GM12878 (cell line): ENCODE measurements at regions not wholly inside any gene's neighbourhood (a gene's known extent, or its start where the extent isn't known, plus 50 kb on each side); places are given as distances from the start of the nearest gene placed in this dataset.

Experiments
- ATAC-seq: fragments of 200-7000 bp; cut with Tn5 transposase; 3 replicates; pipeline ENCODE4 v1.9.1; 2020; ENCODE audit warnings: mild to moderate bottlenecking, moderate library complexity
- BruUV-seq: library from RNA; stranded (reverse); fragments of 400-500 nt; replicated peaks from 2 replicates; lab custom pipeline; 2021; lab: Mats Ljungman, UMichigan
- CTCF ChIA-PET: fragments of 300-600 bp; sonication (Branson Sonifier 250); formaldehyde crosslinking; extraction: SDS; loops from one replicate; lab custom pipeline; 2021; ENCODE audit warnings: inconsistent platforms; lab: Yijun Ruan, JAX
- POLR2A ChIA-PET: fragments of 350-600 bp; formaldehyde crosslinking; extraction: SDS; loops from one replicate; lab custom pipeline; 2021; ENCODE audit warnings: inconsistent platforms; lab: Charles Lee
- RAD21 ChIA-PET: fragments of 300-600 bp; sonication (Branson Sonifier 250); formaldehyde crosslinking; loops from one replicate; lab custom pipeline; 2023; ENCODE audit warnings: antibody characterized with exemption; ENCODE audit not compliant: unreplicated experiment; lab: Charles Lee
- SMC1A ChIA-PET: fragments of 300-600 bp; sonication (Branson Sonifier 250); formaldehyde crosslinking; loops from one replicate; lab custom pipeline; 2023; ENCODE audit not compliant: unreplicated experiment, uncharacterized antibody; lab: Charles Lee
- DNase-seq: peaks from one replicate; pipeline ENCODE4 v3.0.0-alpha.2; 2011; ENCODE audit warnings: low read depth, low spot score
- FAIRE-seq: peaks from 3 replicates; lab custom pipeline; 2011; peaks lifted over from hg19 to GRCh38; lab: Jason Lieb, UNC
- H2AFZ ChIP-seq: 2 replicates; pipeline ENCODE4 v1.6.0; 2011; ENCODE audit warnings: low read depth, low read length, control low read depth; ENCODE audit not compliant: control insufficient read depth
- H3K27ac ChIP-seq: 2 replicates; pipeline ENCODE4 v1.5.1; 2011; ENCODE audit warnings: control low read depth; ENCODE audit not compliant: control insufficient read depth, insufficient read depth
- H3K27me3 ChIP-seq, 2 experiments: replicated peaks in 1 of 2; 2 replicates each; pipeline versions ENCODE4 v1.6.0 to v1.6.1; 2011; ENCODE audit warnings: low read length in 1 of 2; ENCODE audit not compliant: control insufficient read depth in 2 of 2, insufficient read depth in 2 of 2
- H3K36me3 ChIP-seq, 2 experiments: 2 replicates each; pipeline ENCODE4 v1.5.1; 2011; ENCODE audit warnings: low read length in 1 of 2; ENCODE audit not compliant: control insufficient read depth in 2 of 2, insufficient read depth in 2 of 2
- H3K4me1 ChIP-seq: 2 replicates; pipeline ENCODE4 v1.6.1; 2011; ENCODE audit warnings: mild to moderate bottlenecking, low read length, moderate library complexity, mixed read lengths; ENCODE audit not compliant: control insufficient read depth, insufficient read depth
- H3K4me2 ChIP-seq: 2 replicates; pipeline ENCODE4 v1.6.0; 2011; ENCODE audit warnings: control low read depth; ENCODE audit not compliant: control insufficient read depth, insufficient read depth
- H3K4me3 ChIP-seq: fragments of 200-600 bp; sonication (generic); 2 replicates; pipeline ENCODE4 v1.5.1; 2016
- H3K79me2 ChIP-seq: 2 replicates; pipeline ENCODE4 v1.6.0; 2011; ENCODE audit warnings: low read length; ENCODE audit not compliant: control insufficient read depth, insufficient read depth
- H3K9ac ChIP-seq: 2 replicates; pipeline ENCODE4 v1.8.0; 2011; ENCODE audit warnings: low read length, control low read depth, mixed read lengths; ENCODE audit not compliant: control insufficient read depth, insufficient read depth
- H3K9me3 ChIP-seq: replicated peaks from 3 replicates; pipeline ENCODE4 v1.5.1; 2011; ENCODE audit warnings: mild to moderate bottlenecking, low read length; ENCODE audit not compliant: control insufficient read depth, insufficient read depth
- H4K20me1 ChIP-seq: 2 replicates; pipeline ENCODE4 v1.6.0; 2011; ENCODE audit not compliant: control insufficient read depth, insufficient read depth
- IKZF1 ChIP-seq: fragments of 450-650 bp; conservative IDR thresholded peaks from 2 replicates; pipeline ENCODE4 v1.6.1; 2017; ENCODE audit warnings: antibody characterized with exemption, mild to moderate bottlenecking
- JUNB ChIP-seq: IDR thresholded peaks from 2 replicates; pipeline ENCODE4 v1.6.1; 2016; ENCODE audit warnings: antibody characterized with exemption, mild to moderate bottlenecking
- MTA3 ChIP-seq: IDR thresholded peaks from 2 replicates; pipeline ENCODE4 v1.6.1; 2012; ENCODE audit warnings: low read length, inconsistent platforms, borderline replicate concordance
- SREBF2 ChIP-seq: IDR thresholded peaks from 2 replicates; pipeline ENCODE4 v1.6.1; 2012; ENCODE audit warnings: mild to moderate bottlenecking, low read length
- TAF1 ChIP-seq: IDR thresholded peaks from 2 replicates; pipeline ENCODE4 v1.6.1; 2011; ENCODE audit warnings: mild to moderate bottlenecking, low read depth, low read length, borderline replicate concordance
- ZNF24 ChIP-seq: fragments of 450-650 bp; IDR thresholded peaks from 2 replicates; pipeline ENCODE4 v1.6.1; 2017; ENCODE audit warnings: antibody characterized with exemption, mild to moderate bottlenecking
- WGBS: methylation state at CpG from one replicate; pipeline ENCODE4 v1.1.6; 2016; ENCODE audit warnings: low lambda C conversion rate; ENCODE audit not compliant: insufficient replicate concordance, insufficient coverage; ENCODE audit errors: missing lambda C conversion rate; 5-methylcytosine and 5-hydroxymethylcytosine counted together
- in situ Hi-C: fragments of 300-500 bp; cut with MboI; formaldehyde crosslinking; loops from 9 replicates; pipeline ENCODE4 v1.14.3; 2018; ENCODE audit warnings: mixed read lengths
- intact Hi-C: fragments of 100-400 bp; cut with micrococcal nuclease; formaldehyde crosslinking; loops from one replicate; pipeline ENCODE4 v1.14.2; 2022; ENCODE audit not compliant: unreplicated experiment

GRCh38 chr3:156768390-156768789 lies 57.8 kb upstream of the LEKR1 start:
- H3K4me1 ChIP-seq = no peaks in the 10 kb centered on the region
- ATAC-seq = no peak
- BruUV-seq = no TSS peak
- H2AFZ ChIP-seq = no peak overlapping the region
- no peaks in the 10 kb centered on the region for H3K79me2 ChIP-seq
- SMC1A ChIA-PET = interaction anchor here (1.0 kb wide), 2 partner anchors 9 to 66 kb away, joined by 3 read pairs; no protein-coding TSS in a partner anchor
- DNase-seq = no peak
- RAD21 ChIA-PET = no interaction called here
- no peak for FAIRE-seq
- in situ Hi-C loops = no loop called here
- no peaks in the 10 kb centered on the region for H3K36me3 ChIP-seq
- no peak for TF ChIP-seq IKZF1
- intact Hi-C loops = no loop called here
- 100% methylated on average over 3 of the region's 3 CpGs for WGBS
- no peak overlapping the region for H3K9ac ChIP-seq
- H4K20me1 ChIP-seq = no peaks in the 10 kb centered on the region
- CTCF ChIA-PET = interaction anchor here (1.1 to 1.6 kb wide), 3 partner anchors 17 to 312 kb away, joined by 3 to 4 read pairs (median 4); no protein-coding TSS in a partner anchor
- H3K27me3 ChIP-seq = no peaks in the 10 kb centered on the region
- H3K27ac ChIP-seq = no peak overlapping the region
- H3K4me3 ChIP-seq = no peak overlapping the region
- H3K4me2 ChIP-seq = no peak overlapping the region
- no peaks in the 10 kb centered on the region for H3K9me3 ChIP-seq
- POLR2A ChIA-PET = no interaction called here

GRCh38 chr3:156769721-156770654 lies 56.2 kb upstream of the LEKR1 start:
- no peak for ATAC-seq
- no peaks in the 10 kb centered on the region for H3K4me1 ChIP-seq
- H2AFZ ChIP-seq = no peak overlapping the region
- FAIRE-seq = no peak
- H3K27ac ChIP-seq = no peak overlapping the region
- H3K9me3 ChIP-seq = no peaks in the 10 kb centered on the region
- intact Hi-C loops = no loop called here
- 18% methylated on average over 3 of the region's 3 CpGs for WGBS
- H3K36me3 ChIP-seq = no peaks in the 10 kb centered on the region
- no TSS peak for BruUV-seq
- RAD21 ChIA-PET = no interaction called here
- no peaks in the 10 kb centered on the region for H3K27me3 ChIP-seq
- no peak for DNase-seq
- SMC1A ChIA-PET = interaction anchor here (0.9 to 1.0 kb wide), 2 partner anchors 9 to 68 kb away, joined by 3 to 4 read pairs; no protein-coding TSS in a partner anchor
- no peak overlapping the region for H3K4me2 ChIP-seq
- no peak overlapping the region for H3K9ac ChIP-seq
- POLR2A ChIA-PET = no interaction called here
- no peaks in the 10 kb centered on the region for H3K79me2 ChIP-seq
- no peaks in the 10 kb centered on the region for H4K20me1 ChIP-seq
- CTCF ChIA-PET = interaction anchor here (0.6 kb wide), 1 partner anchor 391 kb away, joined by 3 read pairs; no protein-coding TSS in a partner anchor
- TF ChIP-seq SREBF2 (no peak), TAF1 (no peak), MTA3 (no peak), JUNB (no peak), ZNF24 (peak; percentile 20; the same call in 1 of the 2 replicates)
- TF ChIP-seq, all 136 proteins: peak for 1
- in situ Hi-C loops = no loop called here
- H3K4me3 ChIP-seq = no peak overlapping the region
